B cell (primary cell): ENCODE measurements at regions not wholly inside any gene's neighbourhood (a gene's known extent, or its start where the extent isn't known, plus 50 kb on each side); places are given as distances from the start of the nearest gene placed in this dataset.

Experiments used
- EZH2 ChIP-seq: IDR thresholded peaks from 2 replicates; pipeline ENCODE4 v1.6.1; 2012; ENCODE audit warnings: borderline replicate concordance, low read depth, mild to moderate bottlenecking, moderate library complexity, low read length; ENCODE audit not compliant: insufficient read depth, poor library complexity, severe bottlenecking
- TF ChIP-seq, protein P1 (sequence below): fragments of 200-600 bp; IDR thresholded peaks from one replicate; pipeline ENCODE4 v1.8.0; 2022; ENCODE audit warnings: antibody characterized with exemption, mild to moderate bottlenecking

DNA sequence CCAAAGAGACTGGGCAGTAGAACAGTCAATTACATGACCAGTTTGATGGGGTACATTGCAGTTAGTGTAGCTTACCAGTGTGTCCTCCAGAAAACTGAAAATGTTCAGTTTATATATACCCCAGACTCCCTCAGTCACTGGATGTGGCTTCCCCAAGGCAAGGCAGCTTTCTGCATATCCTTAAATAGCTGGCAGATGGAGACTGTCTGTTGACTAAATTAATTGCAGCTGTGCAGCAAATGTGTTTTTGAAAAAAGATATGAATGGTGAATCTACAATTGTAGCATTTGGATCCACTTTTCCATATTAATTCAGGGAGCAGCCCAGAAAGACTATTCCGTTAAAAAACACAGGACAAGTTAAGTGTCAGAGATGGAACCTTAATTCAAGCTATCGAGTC, 565.1 kb upstream of the CCDC179 start:
- TF ChIP-seq, protein P1, sequence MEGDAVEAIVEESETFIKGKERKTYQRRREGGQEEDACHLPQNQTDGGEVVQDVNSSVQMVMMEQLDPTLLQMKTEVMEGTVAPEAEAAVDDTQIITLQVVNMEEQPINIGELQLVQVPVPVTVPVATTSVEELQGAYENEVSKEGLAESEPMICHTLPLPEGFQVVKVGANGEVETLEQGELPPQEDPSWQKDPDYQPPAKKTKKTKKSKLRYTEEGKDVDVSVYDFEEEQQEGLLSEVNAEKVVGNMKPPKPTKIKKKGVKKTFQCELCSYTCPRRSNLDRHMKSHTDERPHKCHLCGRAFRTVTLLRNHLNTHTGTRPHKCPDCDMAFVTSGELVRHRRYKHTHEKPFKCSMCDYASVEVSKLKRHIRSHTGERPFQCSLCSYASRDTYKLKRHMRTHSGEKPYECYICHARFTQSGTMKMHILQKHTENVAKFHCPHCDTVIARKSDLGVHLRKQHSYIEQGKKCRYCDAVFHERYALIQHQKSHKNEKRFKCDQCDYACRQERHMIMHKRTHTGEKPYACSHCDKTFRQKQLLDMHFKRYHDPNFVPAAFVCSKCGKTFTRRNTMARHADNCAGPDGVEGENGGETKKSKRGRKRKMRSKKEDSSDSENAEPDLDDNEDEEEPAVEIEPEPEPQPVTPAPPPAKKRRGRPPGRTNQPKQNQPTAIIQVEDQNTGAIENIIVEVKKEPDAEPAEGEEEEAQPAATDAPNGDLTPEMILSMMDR: no peak
- no peak for TF ChIP-seq EZH2
